Breast epithelium (tissue), 3 donors: ENCODE measurements at regions not wholly inside any gene's neighbourhood (a gene's known extent, or its start where the extent isn't known, plus 50 kb on each side); places are given as distances from the start of the nearest gene placed in this dataset.

Experiments
- POLR2A ChIP-seq: fragments of 450-650 bp; IDR thresholded peaks from one replicate; pipeline ENCODE4 v1.6.1; 2016; ENCODE audit warnings: antibody characterized with exemption, mild to moderate bottlenecking, moderate library complexity
- POLR2AphosphoS5 ChIP-seq, 3 donors: sonication (generic); formaldehyde crosslinking; IDR thresholded peaks; one replicate each; pipeline ENCODE4 v1.6.1; 2017; ENCODE audit warnings: antibody characterized with exemption in 3 of 3
- TF ChIP-seq, protein P1 (sequence below), 3 donors: fragments of 450-650 bp; IDR thresholded peaks; one replicate each; pipeline ENCODE4 v1.5.1; 2016 to 2017; ENCODE audit warnings: antibody characterized with exemption in 3 of 3, mild to moderate bottlenecking in 3 of 3, moderate library complexity in 3 of 3

DNA sequence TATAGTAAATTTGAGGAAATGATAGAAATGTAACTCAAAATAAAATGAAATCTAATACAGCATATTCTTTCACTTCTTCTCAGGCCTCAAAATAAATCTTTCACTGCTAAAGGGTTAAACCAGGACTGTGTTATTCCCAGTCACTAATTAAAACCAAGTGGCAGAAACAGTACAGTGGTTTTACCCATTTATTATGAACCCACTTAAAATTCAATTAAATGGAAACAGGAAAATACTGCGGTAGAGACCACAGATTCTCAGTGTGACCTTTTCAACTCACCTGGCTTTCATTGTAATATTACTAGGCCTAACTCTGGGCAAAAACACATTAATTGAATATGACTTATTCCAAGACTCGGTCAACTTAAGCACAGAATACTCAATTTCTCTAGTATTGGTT, 176.5 kb upstream of the DKK2 start:
- TF ChIP-seq, protein P1, sequence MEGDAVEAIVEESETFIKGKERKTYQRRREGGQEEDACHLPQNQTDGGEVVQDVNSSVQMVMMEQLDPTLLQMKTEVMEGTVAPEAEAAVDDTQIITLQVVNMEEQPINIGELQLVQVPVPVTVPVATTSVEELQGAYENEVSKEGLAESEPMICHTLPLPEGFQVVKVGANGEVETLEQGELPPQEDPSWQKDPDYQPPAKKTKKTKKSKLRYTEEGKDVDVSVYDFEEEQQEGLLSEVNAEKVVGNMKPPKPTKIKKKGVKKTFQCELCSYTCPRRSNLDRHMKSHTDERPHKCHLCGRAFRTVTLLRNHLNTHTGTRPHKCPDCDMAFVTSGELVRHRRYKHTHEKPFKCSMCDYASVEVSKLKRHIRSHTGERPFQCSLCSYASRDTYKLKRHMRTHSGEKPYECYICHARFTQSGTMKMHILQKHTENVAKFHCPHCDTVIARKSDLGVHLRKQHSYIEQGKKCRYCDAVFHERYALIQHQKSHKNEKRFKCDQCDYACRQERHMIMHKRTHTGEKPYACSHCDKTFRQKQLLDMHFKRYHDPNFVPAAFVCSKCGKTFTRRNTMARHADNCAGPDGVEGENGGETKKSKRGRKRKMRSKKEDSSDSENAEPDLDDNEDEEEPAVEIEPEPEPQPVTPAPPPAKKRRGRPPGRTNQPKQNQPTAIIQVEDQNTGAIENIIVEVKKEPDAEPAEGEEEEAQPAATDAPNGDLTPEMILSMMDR (IDR thresholded peaks at IDR 0.05): no peak
- TF ChIP-seq POLR2A: no peak
- TF ChIP-seq POLR2AphosphoS5 (IDR thresholded peaks at IDR 0.05): no peak
